SK-N-SH (cell line): ENCODE measurements at regions not wholly inside any gene's neighbourhood (a gene's known extent, or its start where the extent isn't known, plus 50 kb on each side); places are given as distances from the start of the nearest gene placed in this dataset.

Source experiments
- CTCF ChIA-PET: fragments of 300-600, 350-600 bp; formaldehyde crosslinking; extraction: SDS; loops from one replicate; lab custom pipeline; 2021; lab: Yijun Ruan, JAX
- POLR2A ChIA-PET: fragments of 350-600 bp; sonication (Branson Sonifier 250); formaldehyde crosslinking; extraction: SDS; loops from one replicate; lab custom pipeline; 2020; ENCODE audit warnings: antibody characterized with exemption, inconsistent platforms; lab: Yijun Ruan, JAX
- DNase-seq: peaks from one replicate; pipeline ENCODE4 v3.0.0; 2012
- H2AFZ ChIP-seq: fragments of 200-600 bp; sonication (generic); 2 replicates; pipeline ENCODE4 v1.8.1; 2016; ENCODE audit warnings: antibody characterized with exemption, mild to moderate bottlenecking, low read depth
- H3F3A ChIP-seq: fragments of 200-600 bp; sonication (generic); replicated peaks from 2 replicates; pipeline ENCODE3; 2016; ENCODE audit warnings: antibody characterized with exemption, mild to moderate bottlenecking; ENCODE audit not compliant: insufficient read depth
- H3K27ac ChIP-seq, 2 experiments: fragments of 200-500 bp in 1 of 2; fragments of 200-600 bp in 1 of 2; sonication (Bioruptor generic) in 1 of 2; sonication (generic), shearing (Covaris generic) in 1 of 2; 2 replicates each; pipeline versions ENCODE4 v1.5.1 to v1.6.1; 2014 to 2016; ENCODE audit warnings: low read depth in 2 of 2, inconsistent platforms in 1 of 2, low read length in 1 of 2, mild to moderate bottlenecking in 1 of 2, mixed read lengths in 1 of 2
- H3K27me3 ChIP-seq: fragments of 200-600 bp; sonication (generic), shearing (Covaris generic); 2 replicates; pipeline ENCODE4 v1.6.1; 2016; ENCODE audit warnings: mixed run types; ENCODE audit not compliant: insufficient read depth
- H3K36me3 ChIP-seq, 2 experiments: fragments of 200-500 bp in 1 of 2; fragments of 200-600 bp in 1 of 2; sonication (Bioruptor generic) in 1 of 2; sonication (generic) in 1 of 2; replicated peaks in 1 of 2; 2 replicates each; pipeline versions ENCODE3 to v1.5.1; 2014 to 2016; ENCODE audit warnings: low read length in 1 of 2, mild to moderate bottlenecking in 1 of 2; ENCODE audit not compliant: insufficient read depth in 2 of 2, control insufficient read depth in 1 of 2
- H3K4me1 ChIP-seq, 2 experiments: fragments of 200-500 bp in 1 of 2; fragments of 200-600 bp in 1 of 2; sonication (Bioruptor generic) in 1 of 2; sonication (generic), shearing (Covaris generic) in 1 of 2; 2 replicates each; pipeline versions ENCODE4 v1.5.1 to v1.6.1; 2014 to 2016; ENCODE audit warnings: low read depth in 1 of 2, low read length in 1 of 2, mixed run types in 1 of 2; ENCODE audit not compliant: insufficient read depth in 2 of 2, control insufficient read depth in 1 of 2
- H3K4me2 ChIP-seq: fragments of 200-600 bp; sonication (generic), shearing (Covaris generic); 2 replicates; pipeline ENCODE4 v1.6.1; 2017; ENCODE audit warnings: mixed run types
- H3K4me3 ChIP-seq, 2 experiments: fragments of 200-500 bp in 1 of 2; fragments of 200-600 bp in 1 of 2; sonication (Bioruptor generic) in 1 of 2; sonication (generic), shearing (Covaris generic) in 1 of 2; 2 replicates each; pipeline versions ENCODE4 v1.5.1 to v1.8.1; 2014 to 2016; ENCODE audit warnings: low read depth in 2 of 2, inconsistent platforms in 1 of 2, low read length in 1 of 2, mild to moderate bottlenecking in 1 of 2, mixed read lengths in 1 of 2, moderate library complexity in 1 of 2
- H3K79me2 ChIP-seq: fragments of 200-600 bp; sonication (generic); 2 replicates; pipeline ENCODE4 v1.8.1; 2017; ENCODE audit warnings: mild to moderate bottlenecking; ENCODE audit not compliant: insufficient read depth
- H3K9ac ChIP-seq: fragments of 200-600 bp; sonication (generic); 2 replicates; pipeline ENCODE4 v1.6.1; 2017; ENCODE audit warnings: mixed run types
- H3K9me2 ChIP-seq: fragments of 200-600 bp; sonication (generic); 2 replicates; pipeline ENCODE4 v1.6.1; 2017; ENCODE audit warnings: mixed run types
- H3K9me3 ChIP-seq: fragments of 200-600 bp; sonication (generic); 2 replicates; pipeline ENCODE4 v1.6.1; 2017; ENCODE audit warnings: mixed run types, mild to moderate bottlenecking, moderate library complexity
- H4K20me1 ChIP-seq: fragments of 200-600 bp; sonication (generic); 2 replicates; pipeline ENCODE4 v1.6.1; 2017; ENCODE audit warnings: mild to moderate bottlenecking, mixed run types; ENCODE audit not compliant: insufficient read depth
- CHD2 ChIP-seq: fragments of 150-350 bp; IDR thresholded peaks from 2 replicates; pipeline ENCODE4 v1.6.1; 2018; ENCODE audit warnings: low read length; ENCODE audit not compliant: partially characterized antibody
- ELF1 ChIP-seq: IDR thresholded peaks from 2 replicates; pipeline ENCODE4 v1.4.0; 2012
- NRF1 ChIP-seq: IDR thresholded peaks from 2 replicates; pipeline ENCODE4 v1.6.1; 2012; ENCODE audit warnings: low read depth, mild to moderate bottlenecking, low read length
- POLR2AphosphoS5 ChIP-seq: IDR thresholded peaks from 2 replicates; pipeline ENCODE4 v1.6.1; 2012; ENCODE audit warnings: low read depth, low read length
- RAD21 ChIP-seq: IDR thresholded peaks from 2 replicates; pipeline ENCODE4 v1.6.1; 2012; ENCODE audit warnings: mild to moderate bottlenecking, low read length
- RFX5 ChIP-seq: IDR thresholded peaks from 2 replicates; pipeline ENCODE4 v1.6.1; 2012; ENCODE audit warnings: mild to moderate bottlenecking, improper control_type of control experiment, low read length
- RXRA ChIP-seq: IDR thresholded peaks from 2 replicates; pipeline ENCODE4 v1.4.0; 2012; ENCODE audit warnings: low read depth, mild to moderate bottlenecking, borderline replicate concordance
- SIN3A ChIP-seq: IDR thresholded peaks from 2 replicates; pipeline ENCODE4 v1.6.1; 2012; ENCODE audit warnings: low read depth, mild to moderate bottlenecking, low read length, moderate library complexity, borderline replicate concordance
- SMC3 ChIP-seq: IDR thresholded peaks from 2 replicates; pipeline ENCODE4 v1.6.1; 2012; ENCODE audit warnings: low read depth, low read length, improper control_type of control experiment
- TEAD4 ChIP-seq: IDR thresholded peaks from 2 replicates; pipeline ENCODE4 v1.4.0; 2012; ENCODE audit warnings: mild to moderate bottlenecking, borderline replicate concordance; ENCODE audit not compliant: insufficient read depth
- YY1 ChIP-seq: IDR thresholded peaks from 2 replicates; pipeline ENCODE4 v1.4.0; 2012; ENCODE audit warnings: low read depth, mild to moderate bottlenecking
- WGBS: methylation state at CpG from one replicate; pipeline ENCODE4 v1.1.6; 2017; ENCODE audit warnings: low lambda C conversion rate; 5-methylcytosine and 5-hydroxymethylcytosine counted together
- TF ChIP-seq, protein P1 (sequence below): IDR thresholded peaks from 2 replicates; pipeline ENCODE4 v1.6.1; 2012; ENCODE audit warnings: mild to moderate bottlenecking, low read depth, low read length, moderate library complexity
- TF ChIP-seq, protein P2 (sequence below): IDR thresholded peaks from 2 replicates; pipeline ENCODE4 v1.4.0; 2012; ENCODE audit warnings: low read depth, borderline replicate concordance
- TF ChIP-seq, protein P3 (sequence below): fragments of 200-600 bp; sonication (generic); IDR thresholded peaks from 2 replicates; pipeline ENCODE4 v1.6.1; 2017; ENCODE audit warnings: antibody characterized with exemption, mild to moderate bottlenecking, moderate library complexity
- TF ChIP-seq, protein P4 (sequence below): fragments of 150-350 bp; IDR thresholded peaks from 2 replicates; pipeline ENCODE4 v1.6.1; 2016; ENCODE audit warnings: mild to moderate bottlenecking, low read depth, low read length
- TF ChIP-seq, protein P5 (sequence below): IDR thresholded peaks from 2 replicates; pipeline ENCODE4; 2012

DNA sequence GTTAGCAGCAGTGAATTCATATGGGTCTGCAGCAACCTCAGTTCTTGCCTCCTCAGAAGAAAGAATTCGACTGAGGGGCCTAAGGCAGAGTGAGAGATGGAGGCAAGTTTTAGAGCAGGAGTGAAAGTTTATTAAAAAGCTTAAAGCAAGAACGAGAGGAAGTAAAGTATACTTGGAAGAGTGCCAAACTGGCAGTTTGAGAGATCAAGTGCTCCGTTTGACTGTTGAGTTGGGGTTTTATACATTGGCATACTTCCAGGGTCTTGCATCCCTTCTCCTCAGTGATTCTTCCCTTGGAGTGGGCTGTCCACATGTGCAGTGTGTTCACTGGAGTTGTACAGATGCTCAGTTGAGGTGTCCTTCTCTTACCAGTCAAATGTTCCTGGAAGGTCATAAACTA is 203.6 kb downstream of the SPATA31D1 start:
- Histone ChIP-seq H3K4me3 (no peak overlapping the region), H3K9me3 (no peaks in the 10 kb centered on the region), H3K27me3 (no peaks in the 10 kb centered on the region), H3K36me3 (no peaks in the 10 kb centered on the region), H3K4me2 (no peak overlapping the region), H3K9ac (no peak overlapping the region), H3K79me2 (no peaks in the 10 kb centered on the region), H3K9me2 (no peaks in the 10 kb centered on the region), H3K4me1 (no peaks in the 10 kb centered on the region; a peak in 1 of 4 replicates), H2AFZ (no peak overlapping the region), H3F3A (no peaks in the 10 kb centered on the region), H4K20me1 (no peaks in the 10 kb centered on the region), H3K27ac (no peak overlapping the region)
- POLR2A ChIA-PET, result no interaction called here
- 51% methylated on average over 3 of the region's 3 CpGs for WGBS
- CTCF ChIA-PET, result no interaction called here
- DNase-seq, result no peak
- TF ChIP-seq, protein P1, sequence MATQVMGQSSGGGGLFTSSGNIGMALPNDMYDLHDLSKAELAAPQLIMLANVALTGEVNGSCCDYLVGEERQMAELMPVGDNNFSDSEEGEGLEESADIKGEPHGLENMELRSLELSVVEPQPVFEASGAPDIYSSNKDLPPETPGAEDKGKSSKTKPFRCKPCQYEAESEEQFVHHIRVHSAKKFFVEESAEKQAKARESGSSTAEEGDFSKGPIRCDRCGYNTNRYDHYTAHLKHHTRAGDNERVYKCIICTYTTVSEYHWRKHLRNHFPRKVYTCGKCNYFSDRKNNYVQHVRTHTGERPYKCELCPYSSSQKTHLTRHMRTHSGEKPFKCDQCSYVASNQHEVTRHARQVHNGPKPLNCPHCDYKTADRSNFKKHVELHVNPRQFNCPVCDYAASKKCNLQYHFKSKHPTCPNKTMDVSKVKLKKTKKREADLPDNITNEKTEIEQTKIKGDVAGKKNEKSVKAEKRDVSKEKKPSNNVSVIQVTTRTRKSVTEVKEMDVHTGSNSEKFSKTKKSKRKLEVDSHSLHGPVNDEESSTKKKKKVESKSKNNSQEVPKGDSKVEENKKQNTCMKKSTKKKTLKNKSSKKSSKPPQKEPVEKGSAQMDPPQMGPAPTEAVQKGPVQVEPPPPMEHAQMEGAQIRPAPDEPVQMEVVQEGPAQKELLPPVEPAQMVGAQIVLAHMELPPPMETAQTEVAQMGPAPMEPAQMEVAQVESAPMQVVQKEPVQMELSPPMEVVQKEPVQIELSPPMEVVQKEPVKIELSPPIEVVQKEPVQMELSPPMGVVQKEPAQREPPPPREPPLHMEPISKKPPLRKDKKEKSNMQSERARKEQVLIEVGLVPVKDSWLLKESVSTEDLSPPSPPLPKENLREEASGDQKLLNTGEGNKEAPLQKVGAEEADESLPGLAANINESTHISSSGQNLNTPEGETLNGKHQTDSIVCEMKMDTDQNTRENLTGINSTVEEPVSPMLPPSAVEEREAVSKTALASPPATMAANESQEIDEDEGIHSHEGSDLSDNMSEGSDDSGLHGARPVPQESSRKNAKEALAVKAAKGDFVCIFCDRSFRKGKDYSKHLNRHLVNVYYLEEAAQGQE, result no peak
- TF ChIP-seq RFX5 (no peak), YY1 (no peak), CHD2 (no peak), TEAD4 (no peak), SIN3A (no peak), POLR2AphosphoS5 (no peak), NRF1 (no peak), RXRA (no peak), ELF1 (no peak), SMC3 (no peak), RAD21 (no peak)
- TF ChIP-seq, protein P2, sequence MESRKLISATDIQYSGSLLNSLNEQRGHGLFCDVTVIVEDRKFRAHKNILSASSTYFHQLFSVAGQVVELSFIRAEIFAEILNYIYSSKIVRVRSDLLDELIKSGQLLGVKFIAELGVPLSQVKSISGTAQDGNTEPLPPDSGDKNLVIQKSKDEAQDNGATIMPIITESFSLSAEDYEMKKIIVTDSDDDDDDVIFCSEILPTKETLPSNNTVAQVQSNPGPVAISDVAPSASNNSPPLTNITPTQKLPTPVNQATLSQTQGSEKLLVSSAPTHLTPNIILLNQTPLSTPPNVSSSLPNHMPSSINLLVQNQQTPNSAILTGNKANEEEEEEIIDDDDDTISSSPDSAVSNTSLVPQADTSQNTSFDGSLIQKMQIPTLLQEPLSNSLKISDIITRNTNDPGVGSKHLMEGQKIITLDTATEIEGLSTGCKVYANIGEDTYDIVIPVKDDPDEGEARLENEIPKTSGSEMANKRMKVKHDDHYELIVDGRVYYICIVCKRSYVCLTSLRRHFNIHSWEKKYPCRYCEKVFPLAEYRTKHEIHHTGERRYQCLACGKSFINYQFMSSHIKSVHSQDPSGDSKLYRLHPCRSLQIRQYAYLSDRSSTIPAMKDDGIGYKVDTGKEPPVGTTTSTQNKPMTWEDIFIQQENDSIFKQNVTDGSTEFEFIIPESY, result no peak
- TF ChIP-seq, protein P3, sequence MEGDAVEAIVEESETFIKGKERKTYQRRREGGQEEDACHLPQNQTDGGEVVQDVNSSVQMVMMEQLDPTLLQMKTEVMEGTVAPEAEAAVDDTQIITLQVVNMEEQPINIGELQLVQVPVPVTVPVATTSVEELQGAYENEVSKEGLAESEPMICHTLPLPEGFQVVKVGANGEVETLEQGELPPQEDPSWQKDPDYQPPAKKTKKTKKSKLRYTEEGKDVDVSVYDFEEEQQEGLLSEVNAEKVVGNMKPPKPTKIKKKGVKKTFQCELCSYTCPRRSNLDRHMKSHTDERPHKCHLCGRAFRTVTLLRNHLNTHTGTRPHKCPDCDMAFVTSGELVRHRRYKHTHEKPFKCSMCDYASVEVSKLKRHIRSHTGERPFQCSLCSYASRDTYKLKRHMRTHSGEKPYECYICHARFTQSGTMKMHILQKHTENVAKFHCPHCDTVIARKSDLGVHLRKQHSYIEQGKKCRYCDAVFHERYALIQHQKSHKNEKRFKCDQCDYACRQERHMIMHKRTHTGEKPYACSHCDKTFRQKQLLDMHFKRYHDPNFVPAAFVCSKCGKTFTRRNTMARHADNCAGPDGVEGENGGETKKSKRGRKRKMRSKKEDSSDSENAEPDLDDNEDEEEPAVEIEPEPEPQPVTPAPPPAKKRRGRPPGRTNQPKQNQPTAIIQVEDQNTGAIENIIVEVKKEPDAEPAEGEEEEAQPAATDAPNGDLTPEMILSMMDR, result no peak
- TF ChIP-seq, protein P4, sequence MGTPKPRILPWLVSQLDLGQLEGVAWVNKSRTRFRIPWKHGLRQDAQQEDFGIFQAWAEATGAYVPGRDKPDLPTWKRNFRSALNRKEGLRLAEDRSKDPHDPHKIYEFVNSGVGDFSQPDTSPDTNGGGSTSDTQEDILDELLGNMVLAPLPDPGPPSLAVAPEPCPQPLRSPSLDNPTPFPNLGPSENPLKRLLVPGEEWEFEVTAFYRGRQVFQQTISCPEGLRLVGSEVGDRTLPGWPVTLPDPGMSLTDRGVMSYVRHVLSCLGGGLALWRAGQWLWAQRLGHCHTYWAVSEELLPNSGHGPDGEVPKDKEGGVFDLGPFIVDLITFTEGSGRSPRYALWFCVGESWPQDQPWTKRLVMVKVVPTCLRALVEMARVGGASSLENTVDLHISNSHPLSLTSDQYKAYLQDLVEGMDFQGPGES, result no peak
- TF ChIP-seq, protein P5, sequence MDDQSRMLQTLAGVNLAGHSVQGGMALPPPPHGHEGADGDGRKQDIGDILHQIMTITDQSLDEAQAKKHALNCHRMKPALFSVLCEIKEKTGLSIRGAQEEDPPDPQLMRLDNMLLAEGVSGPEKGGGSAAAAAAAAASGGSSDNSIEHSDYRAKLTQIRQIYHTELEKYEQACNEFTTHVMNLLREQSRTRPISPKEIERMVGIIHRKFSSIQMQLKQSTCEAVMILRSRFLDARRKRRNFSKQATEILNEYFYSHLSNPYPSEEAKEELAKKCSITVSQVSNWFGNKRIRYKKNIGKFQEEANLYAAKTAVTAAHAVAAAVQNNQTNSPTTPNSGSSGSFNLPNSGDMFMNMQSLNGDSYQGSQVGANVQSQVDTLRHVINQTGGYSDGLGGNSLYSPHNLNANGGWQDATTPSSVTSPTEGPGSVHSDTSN, result no peak
